ENCODE measurements at regions not wholly inside any gene's neighbourhood (a gene's known extent, or its start where the extent isn't known, plus 50 kb on each side); places are given as distances from the start of the nearest gene placed in this dataset.

GRCh38 chr10:27413831-27414348 lies 90.2 kb upstream of the RAB18 start:
- no peak for TF ChIP-seq EZH2phosphoT487 (IDR thresholded peaks at IDR 0.05; ENCODE audit: borderline replicate concordance, low read length)
- no peak for TF ChIP-seq CTCF (IDR thresholded peaks at IDR 0.05; ENCODE audit: low read depth, low read length, poor library complexity, severe bottlenecking)

Measured in DOHH2 (cell line).